B cell (primary cell): ENCODE measurements at regions not wholly inside any gene's neighbourhood (a gene's known extent, or its start where the extent isn't known, plus 50 kb on each side); places are given as distances from the start of the nearest gene placed in this dataset.

Source experiments
- ATAC-seq: fragments of 200-7000 bp; cut with Tn5 transposase; one replicate; pipeline ENCODE4 v1.10.0; 2021; ENCODE audit warnings: low read depth, mild to moderate bottlenecking, moderate number of reproducible peaks, moderate library complexity
- CTCF ChIA-PET: fragments of 350-600 bp; sonication (Branson Sonifier 250); formaldehyde crosslinking; loops from one replicate; lab custom pipeline; 2021; ENCODE audit warnings: antibody characterized with exemption, inconsistent platforms; lab: Charles Lee
- POLR2A ChIA-PET: fragments of 350-600 bp; sonication (Branson Sonifier 250); formaldehyde crosslinking; loops from one replicate; lab custom pipeline; 2021; ENCODE audit warnings: antibody characterized with exemption; lab: Charles Lee
- DNase-seq: peaks from one replicate; pipeline ENCODE4 v3.0.0; 2013
- H2AFZ ChIP-seq: 2 replicates; pipeline ENCODE4 v1.6.1; 2012; ENCODE audit warnings: mild to moderate bottlenecking, low read depth, low read length; ENCODE audit not compliant: insufficient read depth, poor library complexity, severe bottlenecking
- H3K27ac ChIP-seq, 2 donors: 1 replicate in 1 of 2; 2 replicates in 1 of 2; pipeline ENCODE4 v1.5.1; 2012 to 2013; ENCODE audit warnings: low read length in 2 of 2, mild to moderate bottlenecking in 2 of 2, moderate library complexity in 1 of 2
- H3K27me3 ChIP-seq, 4 experiments: fragments of 200-600 bp in 1 of 4; sonication (generic) in 1 of 4; replicated peaks in 1 of 4; 1 replicate in 2 of 4; 2 replicates in 2 of 4; pipeline versions ENCODE4 v1.6.1 to v1.7.0; 2013 to 2016; ENCODE audit warnings: low read length in 3 of 4, mild to moderate bottlenecking in 2 of 4, mixed read lengths in 1 of 4, moderate library complexity in 1 of 4; ENCODE audit not compliant: insufficient read depth in 4 of 4, control insufficient read depth in 3 of 4; ENCODE audit errors: control extremely low read depth in 1 of 4
- H3K36me3 ChIP-seq, 2 experiments: replicated peaks in 1 of 2; 1 replicate in 1 of 2; 2 replicates in 1 of 2; pipeline versions ENCODE4 v1.6.1 to v1.7.1; 2013; ENCODE audit warnings: low read length in 1 of 2; ENCODE audit not compliant: insufficient read depth in 2 of 2, control insufficient read depth in 1 of 2; ENCODE audit errors: control extremely low read depth in 1 of 2, extremely low read depth in 1 of 2
- H3K4me1 ChIP-seq, 2 donors: fragments of 200-600 bp in 1 of 2; sonication (generic) in 1 of 2; 1 replicate in 1 of 2; 2 replicates in 1 of 2; pipeline versions ENCODE4 v1.5.1 to v1.6.1; 2013 to 2017; ENCODE audit warnings: low read length in 2 of 2; ENCODE audit not compliant: control insufficient read depth in 2 of 2, insufficient read depth in 2 of 2
- H3K4me2 ChIP-seq: replicated peaks from 2 replicates; pipeline ENCODE3; 2012; ENCODE audit warnings: mild to moderate bottlenecking, low read depth, low read length; ENCODE audit not compliant: poor library complexity, severe bottlenecking
- H3K4me3 ChIP-seq, 5 experiments: fragments of 200-600 bp in 1 of 5; sonication (generic) in 1 of 5; 1 replicate in 3 of 5; 2 replicates in 2 of 5; pipeline versions ENCODE4 v1.5.1 to v1.7.0; 2011 to 2016; ENCODE audit warnings: low read length in 4 of 5, mild to moderate bottlenecking in 4 of 5, low read depth in 2 of 5, control low read depth in 1 of 5, moderate library complexity in 1 of 5; ENCODE audit not compliant: insufficient read depth in 1 of 5; ENCODE audit errors: control extremely low read depth in 1 of 5, extremely low read depth in 1 of 5
- H3K79me2 ChIP-seq: fragments of 200-600 bp; sonication (generic); one replicate; pipeline ENCODE4 v1.6.0; 2016; ENCODE audit warnings: low read length; ENCODE audit not compliant: control insufficient read depth, insufficient read depth
- H3K9ac ChIP-seq: fragments of 200-600 bp; sonication (generic); 2 replicates; pipeline ENCODE4 v1.6.1; 2017; ENCODE audit warnings: mild to moderate bottlenecking, low read length, moderate library complexity
- H3K9me3 ChIP-seq, 3 donors: one replicate each; pipeline versions ENCODE4 v1.6.1 to v1.7.1; 2013; ENCODE audit warnings: low read length in 2 of 3; ENCODE audit not compliant: control insufficient read depth in 2 of 3, insufficient read depth in 1 of 3; ENCODE audit errors: control extremely low read depth in 1 of 3
- H4K20me1 ChIP-seq: 2 replicates; pipeline ENCODE4 v1.6.0; 2012; ENCODE audit warnings: mild to moderate bottlenecking, low read length; ENCODE audit not compliant: insufficient read depth, control insufficient read depth, poor library complexity, severe bottlenecking
- H3K27ac Mint-ChIP-seq: one replicate; pipeline ENCODE4 v1.8.0; 2021; ENCODE audit warnings: mixed read lengths
- H3K27me3 Mint-ChIP-seq: one replicate; pipeline ENCODE4 v1.8.0; 2021; ENCODE audit warnings: mixed read lengths
- H3K4me1 Mint-ChIP-seq: one replicate; pipeline ENCODE4 v1.8.0; 2021; ENCODE audit warnings: mixed read lengths
- H3K4me3 Mint-ChIP-seq: one replicate; pipeline ENCODE4 v1.8.0; 2021; ENCODE audit warnings: mixed read lengths
- H3K9me3 Mint-ChIP-seq: one replicate; pipeline ENCODE4 v1.8.0; 2022; ENCODE audit warnings: mixed read lengths; ENCODE audit not compliant: insufficient read depth
- EZH2 ChIP-seq: IDR thresholded peaks from 2 replicates; pipeline ENCODE4 v1.6.1; 2012; ENCODE audit warnings: borderline replicate concordance, low read depth, mild to moderate bottlenecking, moderate library complexity, low read length; ENCODE audit not compliant: insufficient read depth, poor library complexity, severe bottlenecking
- WGBS: methylation state at CpG from one replicate; pipeline ENCODE4 v1.1.5; 2013; ENCODE audit warnings: missing lambda C conversion rate; ENCODE audit not compliant: insufficient coverage; 5-methylcytosine and 5-hydroxymethylcytosine counted together
- intact Hi-C: fragments of 100-400 bp; cut with micrococcal nuclease; formaldehyde crosslinking; loops from one replicate; pipeline ENCODE4 v1.10.0; 2022
- TF ChIP-seq, protein P1 (sequence below): fragments of 200-600 bp; IDR thresholded peaks from one replicate; pipeline ENCODE4 v1.8.0; 2022; ENCODE audit warnings: antibody characterized with exemption, mild to moderate bottlenecking

DNA sequence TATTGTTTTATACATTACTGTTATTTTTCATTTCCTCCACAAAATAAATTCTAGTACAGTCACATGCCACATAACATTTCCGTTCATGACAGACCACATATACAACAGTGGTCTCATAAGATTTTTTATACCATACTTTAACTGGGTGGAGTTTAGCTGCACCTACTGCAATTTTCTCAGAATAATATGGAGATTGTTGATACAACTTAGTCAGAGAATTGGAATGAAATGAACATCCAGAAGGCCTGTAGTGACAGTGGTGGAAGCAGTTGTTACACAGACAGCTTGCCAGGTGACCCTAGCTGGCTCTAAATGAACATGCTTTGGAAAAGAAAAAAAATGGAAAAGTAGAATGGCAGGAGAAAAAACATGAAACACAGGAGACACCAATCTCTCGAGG is 183.2 kb upstream of the TCF21 start:
- peaks cover 3% of the 10 kb centered on the region for H3K9me3 Mint-ChIP-seq
- Histone ChIP-seq H3K4me3 (no peak overlapping the region), H3K4me1 (no peaks in the 10 kb centered on the region), H3K79me2 (no peaks in the 10 kb centered on the region), H3K9ac (no peak overlapping the region), H3K27ac (no peak overlapping the region), H3K4me2 (no peak overlapping the region), H3K27me3 (no peaks in the 10 kb centered on the region), H3K9me3 (peaks cover 0 to 4% (median 0%) of the 10 kb centered on the region in 3 donors), H4K20me1 (no peaks in the 10 kb centered on the region), H2AFZ (no peak overlapping the region), H3K36me3 (no peaks in the 10 kb centered on the region)
- CTCF ChIA-PET = no interaction called here
- H3K27me3 Mint-ChIP-seq = no peaks in the 10 kb centered on the region
- WGBS = 100% methylated on average over 1 of the region's 2 CpGs
- intact Hi-C loops = no loop called here
- H3K4me1 Mint-ChIP-seq = no peaks in the 10 kb centered on the region
- DNase-seq = no peak
- POLR2A ChIA-PET = no interaction called here
- H3K27ac Mint-ChIP-seq = no peak overlapping the region
- no peak for ATAC-seq
- TF ChIP-seq EZH2 = no peak
- no peak overlapping the region for H3K4me3 Mint-ChIP-seq

DNA sequence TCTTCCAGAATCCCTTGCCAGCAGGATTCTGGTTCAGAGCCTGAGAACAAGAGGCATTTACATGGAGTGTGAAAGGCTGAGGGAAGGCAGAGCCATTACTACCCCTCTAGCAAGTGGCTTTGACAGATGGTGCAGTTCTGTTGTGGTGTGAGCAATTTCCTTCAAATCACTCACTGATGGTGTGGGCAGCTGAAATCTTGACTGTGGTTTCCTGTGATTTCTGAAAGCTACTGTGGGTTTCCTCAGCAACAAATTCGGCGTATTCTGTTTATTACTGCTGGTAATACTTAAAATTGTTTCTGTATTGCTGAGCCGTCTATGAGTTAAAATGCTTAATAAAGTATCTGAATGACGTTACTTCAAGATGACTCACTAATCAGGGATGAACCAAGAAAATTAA is 181.5 kb upstream of the TCF21 start:
- H3K27me3 Mint-ChIP-seq = no peaks in the 10 kb centered on the region
- no peaks in the 10 kb centered on the region for H3K79me2 ChIP-seq
- peaks cover 0 to 4% (median 0%) of the 10 kb centered on the region in 3 donors for H3K9me3 ChIP-seq
- no peaks in the 10 kb centered on the region for H3K27me3 ChIP-seq
- ChIA-PET POLR2A (no interaction called here), CTCF (no interaction called here)
- no peak overlapping the region for H3K4me3 Mint-ChIP-seq
- intact Hi-C loops = no loop called here
- no peaks in the 10 kb centered on the region for H3K36me3 ChIP-seq
- TF ChIP-seq EZH2 = no peak
- TF ChIP-seq, protein P1, sequence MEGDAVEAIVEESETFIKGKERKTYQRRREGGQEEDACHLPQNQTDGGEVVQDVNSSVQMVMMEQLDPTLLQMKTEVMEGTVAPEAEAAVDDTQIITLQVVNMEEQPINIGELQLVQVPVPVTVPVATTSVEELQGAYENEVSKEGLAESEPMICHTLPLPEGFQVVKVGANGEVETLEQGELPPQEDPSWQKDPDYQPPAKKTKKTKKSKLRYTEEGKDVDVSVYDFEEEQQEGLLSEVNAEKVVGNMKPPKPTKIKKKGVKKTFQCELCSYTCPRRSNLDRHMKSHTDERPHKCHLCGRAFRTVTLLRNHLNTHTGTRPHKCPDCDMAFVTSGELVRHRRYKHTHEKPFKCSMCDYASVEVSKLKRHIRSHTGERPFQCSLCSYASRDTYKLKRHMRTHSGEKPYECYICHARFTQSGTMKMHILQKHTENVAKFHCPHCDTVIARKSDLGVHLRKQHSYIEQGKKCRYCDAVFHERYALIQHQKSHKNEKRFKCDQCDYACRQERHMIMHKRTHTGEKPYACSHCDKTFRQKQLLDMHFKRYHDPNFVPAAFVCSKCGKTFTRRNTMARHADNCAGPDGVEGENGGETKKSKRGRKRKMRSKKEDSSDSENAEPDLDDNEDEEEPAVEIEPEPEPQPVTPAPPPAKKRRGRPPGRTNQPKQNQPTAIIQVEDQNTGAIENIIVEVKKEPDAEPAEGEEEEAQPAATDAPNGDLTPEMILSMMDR = no peak
- peaks cover 1% of the 10 kb centered on the region for H3K9me3 Mint-ChIP-seq
- ATAC-seq (no peak), DNase-seq (no peak)
- no peak overlapping the region for H3K4me2 ChIP-seq
- H4K20me1 ChIP-seq = no peaks in the 10 kb centered on the region
- H3K9ac ChIP-seq = no peak overlapping the region
- H3K4me1 Mint-ChIP-seq = no peaks in the 10 kb centered on the region
- H3K4me1 ChIP-seq = no peaks in the 10 kb centered on the region
- no peak overlapping the region for H3K27ac Mint-ChIP-seq
- H3K27ac ChIP-seq = no peak overlapping the region
- H2AFZ ChIP-seq = no peak overlapping the region
- H3K4me3 ChIP-seq = no peak overlapping the region
- 0% methylated on average over 2 of the region's 4 CpGs for WGBS
